IMR-90 (cell line): ENCODE measurements at regions not wholly inside any gene's neighbourhood (a gene's known extent, or its start where the extent isn't known, plus 50 kb on each side); places are given as distances from the start of the nearest gene placed in this dataset.
"Not testable (repeated sequence)": the region's sequence is repeated elsewhere in the genome, so short reads cannot be mapped to it uniquely, and the experiment has no call there.

Experiments used
- ATAC-seq: fragments of 200-7000 bp; cut with Tn5 transposase; 2 replicates; pipeline ENCODE4 v1.9.1; 2020; ENCODE audit warnings: low read depth, mild to moderate bottlenecking, moderate library complexity
- BruUV-seq: library from RNA; stranded (reverse); fragments of 400-500 nt; replicated peaks from 2 replicates; lab custom pipeline; 2021; lab: Mats Ljungman, UMichigan
- CTCF ChIA-PET: fragments of 300-600 bp; formaldehyde crosslinking; extraction: SDS; loops from one replicate; lab custom pipeline; 2021; ENCODE audit warnings: antibody characterized with exemption; lab: Yijun Ruan, JAX
- POLR2A ChIA-PET: fragments of 300-600 bp; sonication (Branson Sonifier 250); formaldehyde crosslinking; loops from one replicate; lab custom pipeline; 2022; ENCODE audit warnings: antibody characterized with exemption; ENCODE audit not compliant: unreplicated experiment; lab: Charles Lee
- DNase-seq: peaks from one replicate; pipeline ENCODE4 v3.0.0; 2013
- H2AFZ ChIP-seq: replicated peaks from 2 replicates; pipeline ENCODE3; 2013; ENCODE audit warnings: low read length, mild to moderate bottlenecking; ENCODE audit not compliant: poor library complexity
- H2AK5ac ChIP-seq: 2 replicates; pipeline ENCODE4 v1.6.1; 2013; ENCODE audit warnings: low read depth, low read length, inconsistent platforms
- H2AK9ac ChIP-seq: replicated peaks from 2 replicates; pipeline ENCODE3; 2013; ENCODE audit warnings: mild to moderate bottlenecking, low read depth, low read length, moderate library complexity; ENCODE audit not compliant: poor library complexity
- H2BK120ac ChIP-seq: 2 replicates; pipeline ENCODE4 v1.6.1; 2013; ENCODE audit warnings: low read depth, low read length, inconsistent platforms
- H2BK15ac ChIP-seq: 3 replicates; pipeline ENCODE4 v1.6.1; 2013; ENCODE audit warnings: low read depth, low read length, inconsistent platforms
- H2BK20ac ChIP-seq: 2 replicates; pipeline ENCODE4 v1.6.1; 2013; ENCODE audit warnings: low read depth, mild to moderate bottlenecking, inconsistent platforms, low read length, moderate library complexity
- H2BK5ac ChIP-seq: 2 replicates; pipeline ENCODE4 v1.6.1; 2013; ENCODE audit warnings: mild to moderate bottlenecking, low read depth, low read length, inconsistent platforms; ENCODE audit not compliant: poor library complexity, severe bottlenecking
- H3K14ac ChIP-seq: replicated peaks from 2 replicates; pipeline ENCODE4 v1.6.1; 2013; ENCODE audit warnings: low read depth, low read length, inconsistent platforms
- H3K18ac ChIP-seq: 2 replicates; pipeline ENCODE4 v1.6.1; 2013; ENCODE audit warnings: low read depth, low read length, control low read depth
- H3K23ac ChIP-seq: 2 replicates; pipeline ENCODE4 v1.6.1; 2013; ENCODE audit warnings: low read depth, low read length, inconsistent platforms
- H3K27ac ChIP-seq: 2 replicates; pipeline ENCODE4 v1.5.1; 2013; ENCODE audit warnings: mild to moderate bottlenecking, control low read depth, low read length; ENCODE audit not compliant: insufficient read depth
- H3K27me3 ChIP-seq: 2 replicates; pipeline ENCODE4 v1.6.1; 2013; ENCODE audit warnings: low read length; ENCODE audit not compliant: control insufficient read depth, insufficient read depth
- H3K36me3 ChIP-seq: 2 replicates; pipeline ENCODE4 v1.6.1; 2013; ENCODE audit warnings: low read length, mixed read lengths; ENCODE audit not compliant: control insufficient read depth, insufficient read depth
- H3K4ac ChIP-seq: 2 replicates; pipeline ENCODE4 v1.6.1; 2013; ENCODE audit warnings: low read depth, low read length, inconsistent platforms
- H3K4me1 ChIP-seq: 2 replicates; pipeline ENCODE4 v1.6.1; 2013; ENCODE audit warnings: low read length, mixed read lengths; ENCODE audit not compliant: control insufficient read depth, insufficient read depth
- H3K4me2 ChIP-seq: 2 replicates; pipeline ENCODE4 v1.6.1; 2013; ENCODE audit warnings: low read depth, mild to moderate bottlenecking, control low read depth, low read length, moderate library complexity
- H3K4me3 ChIP-seq: 2 replicates; pipeline ENCODE4 v1.5.1; 2013; ENCODE audit warnings: low read depth, mild to moderate bottlenecking, control low read depth, low read length, moderate library complexity; ENCODE audit not compliant: insufficient read depth
- H3K56ac ChIP-seq: 2 replicates; pipeline ENCODE4 v1.6.1; 2013; ENCODE audit warnings: low read length, inconsistent platforms; ENCODE audit not compliant: insufficient read depth; ENCODE audit errors: extremely low read depth
- H3K79me1 ChIP-seq, 2 experiments: 2 replicates each; pipeline ENCODE4 v1.6.1; 2013; ENCODE audit warnings: low read length in 2 of 2, inconsistent platforms in 1 of 2, low read depth in 1 of 2
- H3K9ac ChIP-seq: 2 replicates; pipeline ENCODE4 v1.6.1; 2013; ENCODE audit warnings: low read depth, low read length, control low read depth
- H3K9me1 ChIP-seq: 2 replicates; pipeline ENCODE4 v1.6.1; 2013; ENCODE audit warnings: low read length, inconsistent platforms; ENCODE audit not compliant: insufficient read depth
- H3K9me3 ChIP-seq: 2 replicates; pipeline ENCODE4 v1.6.1; 2013; ENCODE audit warnings: low read length; ENCODE audit not compliant: control insufficient read depth, insufficient read depth
- H4K20me1 ChIP-seq: 2 replicates; pipeline ENCODE4 v1.6.1; 2013; ENCODE audit warnings: low read length, inconsistent platforms; ENCODE audit not compliant: insufficient read depth
- H4K5ac ChIP-seq: 2 replicates; pipeline ENCODE4 v1.6.1; 2013; ENCODE audit warnings: mild to moderate bottlenecking, low read depth, low read length, control low read depth
- H4K8ac ChIP-seq, 2 experiments: 2 replicates each; pipeline ENCODE4 v1.6.1; 2013; ENCODE audit warnings: low read depth in 2 of 2, low read length in 2 of 2, control low read depth in 1 of 2, inconsistent platforms in 1 of 2
- H4K91ac ChIP-seq: 2 replicates; pipeline ENCODE4 v1.6.1; 2013; ENCODE audit warnings: low read depth, low read length, inconsistent platforms; ENCODE audit not compliant: insufficient read depth
- WGBS, 2 experiments: methylation state at CpG; one replicate each; pipeline versions ENCODE4 v1.1.5 to v1.1.7; 2013; ENCODE audit warnings: missing lambda C conversion rate in 2 of 2; ENCODE audit not compliant: insufficient read length in 1 of 2; ENCODE audit errors: extremely low coverage in 2 of 2; 5-methylcytosine and 5-hydroxymethylcytosine counted together
- dilution Hi-C: fragments of 300-500 bp; cut with HindIII; formaldehyde crosslinking; loops from one replicate; pipeline ENCODE4 v1.14.3; 2018; ENCODE audit warnings: low sequenced_read_pairs; ENCODE audit not compliant: unreplicated experiment
- in situ Hi-C: fragments of 300-500 bp; cut with MboI; formaldehyde crosslinking; loops from 3 replicates; pipeline ENCODE4 v1.14.3; 2019; ENCODE audit warnings: low sequenced_read_pairs, inconsistent platforms, mixed read lengths
- intact Hi-C: fragments of 100-400 bp; cut with micrococcal nuclease; formaldehyde crosslinking; loops from 2 replicates; pipeline ENCODE4 v1.10.0; 2022

GRCh38 chr4:4037399-4038138, 189.2 kb downstream of the OTOP1 start:
- CTCF ChIA-PET, H3K36me3 ChIP-seq, H3K27me3 ChIP-seq, H3K4me2 ChIP-seq, H3K56ac ChIP-seq, H4K8ac ChIP-seq, DNase-seq, H3K14ac ChIP-seq, dilution Hi-C loops, H4K5ac ChIP-seq, in situ Hi-C loops, H2BK20ac ChIP-seq, H3K18ac ChIP-seq, H3K23ac ChIP-seq, BruUV-seq, H3K9me3 ChIP-seq, H2AK9ac ChIP-seq, H4K20me1 ChIP-seq, H2AFZ ChIP-seq, H4K91ac ChIP-seq, intact Hi-C loops, H2BK15ac ChIP-seq, ATAC-seq, H2BK120ac ChIP-seq, H3K4me1 ChIP-seq, H2BK5ac ChIP-seq, H2AK5ac ChIP-seq, H3K79me1 ChIP-seq, H3K4ac ChIP-seq, H3K4me3 ChIP-seq, H3K9me1 ChIP-seq, H3K9ac ChIP-seq, POLR2A ChIA-PET, H3K27ac ChIP-seq: not testable (repeated sequence)
- WGBS, 2 experiments, result no CpG with 5 or more reads among the region's 9 CpGs

GRCh38 chr4:4045823-4046222, 180.9 kb downstream of the OTOP1 start:
- H3K14ac ChIP-seq, H3K56ac ChIP-seq, H3K27ac ChIP-seq: not testable (repeated sequence)

More at GRCh38 chr4:4045823-4046222, 180.9 kb downstream of the OTOP1 start:
- intact Hi-C loops, H3K4me1 ChIP-seq, H3K9me3 ChIP-seq, BruUV-seq, POLR2A ChIA-PET, H3K4me2 ChIP-seq, H4K20me1 ChIP-seq, H4K5ac ChIP-seq, H2BK5ac ChIP-seq, H3K4me3 ChIP-seq, H4K8ac ChIP-seq, H4K91ac ChIP-seq, H3K9ac ChIP-seq, DNase-seq, H2AK9ac ChIP-seq, H2BK120ac ChIP-seq, H3K27me3 ChIP-seq, H2BK15ac ChIP-seq, dilution Hi-C loops, H2AFZ ChIP-seq, H3K36me3 ChIP-seq, ATAC-seq, in situ Hi-C loops, H2AK5ac ChIP-seq, H2BK20ac ChIP-seq, H3K23ac ChIP-seq, H3K18ac ChIP-seq, H3K79me1 ChIP-seq, CTCF ChIA-PET, H3K4ac ChIP-seq, H3K9me1 ChIP-seq: not testable (repeated sequence)
- no CpG with 5 or more reads among the region's 3 CpGs for WGBS, 2 experiments
